Immature natural killer cell (primary cell): ENCODE measurements at regions not wholly inside any gene's neighbourhood (a gene's known extent, or its start where the extent isn't known, plus 50 kb on each side); places are given as distances from the start of the nearest gene placed in this dataset.

Source experiments
- DNase-seq, 3 donors: peaks; one replicate each; pipeline ENCODE4 v3.0.0; 2022; ENCODE audit warnings: mixed read lengths in 1 of 3
- H3K27ac Mint-ChIP-seq, 6 donors: one replicate each; pipeline ENCODE4 v1.8.0; 2020; ENCODE audit warnings: mixed read lengths in 6 of 6, mild to moderate bottlenecking in 5 of 6, inconsistent platforms in 4 of 6, moderate library complexity in 3 of 6
- H3K27me3 Mint-ChIP-seq, 3 donors: one replicate each; pipeline ENCODE4 v1.8.0; 2020 to 2021; ENCODE audit warnings: low read depth in 3 of 3, mild to moderate bottlenecking in 3 of 3, mixed read lengths in 3 of 3, moderate library complexity in 3 of 3, inconsistent platforms in 1 of 3
- H3K36me3 Mint-ChIP-seq, 3 donors: one replicate each; pipeline ENCODE4 v1.8.0; 2020; ENCODE audit warnings: mixed read lengths in 3 of 3, inconsistent platforms in 2 of 3, mild to moderate bottlenecking in 2 of 3
- H3K4me1 Mint-ChIP-seq, 2 donors: one replicate each; pipeline ENCODE4 v1.8.0; 2020; ENCODE audit warnings: inconsistent platforms in 2 of 2, mild to moderate bottlenecking in 2 of 2, mixed read lengths in 2 of 2, moderate library complexity in 1 of 2
- H3K4me3 Mint-ChIP-seq, 5 donors: one replicate each; pipeline ENCODE4 v1.8.0; 2020; ENCODE audit warnings: mild to moderate bottlenecking in 5 of 5, mixed read lengths in 5 of 5, inconsistent platforms in 3 of 5, moderate library complexity in 3 of 5
- H3K9me3 Mint-ChIP-seq, 6 donors: one replicate each; pipeline ENCODE4 v1.8.0; 2020; ENCODE audit warnings: mild to moderate bottlenecking in 6 of 6, mixed read lengths in 6 of 6, inconsistent platforms in 4 of 6, moderate library complexity in 3 of 6

DNA sequence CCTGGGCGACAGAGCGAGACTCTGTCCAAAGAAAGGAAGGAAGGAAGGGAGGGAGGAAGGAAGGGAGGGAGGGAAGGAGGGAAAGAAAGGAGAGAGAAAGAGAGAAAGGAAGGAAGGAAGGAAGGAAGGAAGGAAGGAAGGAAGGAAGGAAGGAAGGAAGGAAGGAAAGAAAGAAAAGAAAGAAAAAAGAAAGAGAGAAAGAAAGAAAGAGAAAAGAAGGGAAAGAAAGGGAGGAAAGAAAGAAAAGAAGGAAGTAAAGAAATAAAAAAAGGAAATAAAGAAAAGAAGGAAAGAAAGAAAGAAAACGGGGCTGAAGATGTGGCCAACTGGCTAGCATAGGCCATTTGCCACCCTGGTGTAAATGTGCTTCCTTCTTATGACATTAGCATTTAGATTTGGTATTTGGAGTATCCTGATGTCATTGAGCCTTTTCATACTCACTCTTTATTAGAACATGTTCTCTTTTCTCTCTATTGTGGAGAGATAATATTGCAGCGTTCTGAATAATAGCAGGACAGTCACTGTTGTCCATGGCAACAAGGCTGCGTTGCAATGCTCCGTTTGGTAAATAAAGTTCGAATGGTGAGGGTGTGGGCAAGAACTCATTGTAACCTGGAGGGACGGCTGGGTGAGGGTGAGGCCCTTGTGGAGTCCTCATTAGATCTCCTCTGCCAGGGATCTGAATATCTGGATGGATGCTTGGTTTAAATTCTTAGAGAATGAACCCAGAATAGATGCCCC, 173.9 kb upstream of the UBL3 start:
- Mint-ChIP-seq H3K9me3 (no peaks in the 10 kb centered on the region), H3K4me3 (no peak overlapping the region), H3K27me3 (peaks cover 1 to 12% (median 1%) of the 10 kb centered on the region in 3 donors), H3K27ac (no peak overlapping the region), H3K4me1 (no peaks in the 10 kb centered on the region), H3K36me3 (no peaks in the 10 kb centered on the region)
- no peak for DNase-seq

DNA sequence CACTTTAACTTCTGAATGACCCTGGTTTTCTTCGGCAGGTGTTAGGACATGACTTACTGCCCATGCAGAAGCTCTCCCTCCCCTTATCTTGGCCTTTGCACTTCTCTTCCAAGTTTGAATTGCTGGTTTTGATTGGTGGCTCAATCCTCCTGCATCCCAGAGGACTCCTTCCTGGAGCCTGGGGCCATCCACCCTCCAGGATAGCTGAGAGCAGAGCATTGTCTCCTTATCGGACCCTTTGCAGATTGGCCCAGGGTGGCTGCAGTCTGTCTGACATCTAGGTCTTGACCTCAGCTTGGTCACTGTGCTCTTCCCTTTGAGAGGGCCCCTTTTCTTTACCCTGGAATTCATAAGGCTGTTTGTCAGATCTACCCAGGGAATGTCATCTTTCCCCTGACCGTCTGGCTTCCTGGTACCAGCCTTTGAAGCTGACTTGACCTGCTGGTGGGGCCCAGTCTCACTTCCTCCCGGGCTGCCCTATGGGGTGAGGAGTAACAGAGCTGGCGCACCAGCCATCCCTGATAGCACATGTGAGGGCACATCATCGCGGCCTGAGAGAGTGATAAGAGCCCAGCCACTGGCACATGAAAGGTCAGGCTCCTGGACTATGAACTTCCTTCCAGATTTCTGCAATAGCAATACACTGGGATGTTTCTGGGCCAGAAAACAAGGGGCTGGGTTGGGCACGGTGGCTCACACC, 172.9 kb upstream of the UBL3 start:
- H3K36me3 Mint-ChIP-seq: no peaks in the 10 kb centered on the region
- no peaks in the 10 kb centered on the region for H3K9me3 Mint-ChIP-seq
- no peak overlapping the region for H3K27ac Mint-ChIP-seq
- H3K4me3 Mint-ChIP-seq: no peak overlapping the region
- H3K27me3 Mint-ChIP-seq: peaks cover 1 to 12% (median 1%) of the 10 kb centered on the region in 3 donors
- H3K4me1 Mint-ChIP-seq: no peaks in the 10 kb centered on the region
- no peak for DNase-seq

- DNase-seq: no peak
- peaks cover 1 to 12% (median 1%) of the 10 kb centered on the region in 3 donors for H3K27me3 Mint-ChIP-seq
- H3K27ac Mint-ChIP-seq: no peak overlapping the region
- H3K9me3 Mint-ChIP-seq: no peaks in the 10 kb centered on the region
- H3K4me1 Mint-ChIP-seq: no peaks in the 10 kb centered on the region
- H3K36me3 Mint-ChIP-seq: no peaks in the 10 kb centered on the region
- H3K4me3 Mint-ChIP-seq: no peak overlapping the region
These were observed 172.4 kb upstream of the UBL3 start for GRCh38 chr13:30022796-30023195.

GRCh38 chr13:30022256-30022655, 171.8 kb upstream of the UBL3 start:
- Mint-ChIP-seq H3K9me3 (no peaks in the 10 kb centered on the region), H3K27me3 (peaks cover 1 to 12% (median 1%) of the 10 kb centered on the region in 3 donors), H3K4me3 (no peak overlapping the region), H3K4me1 (no peaks in the 10 kb centered on the region), H3K27ac (no peak overlapping the region), H3K36me3 (no peaks in the 10 kb centered on the region)
- DNase-seq: no peak

GRCh38 chr13:30021611-30022010, 171.2 kb upstream of the UBL3 start:
- no peaks in the 10 kb centered on the region for H3K9me3 Mint-ChIP-seq
- H3K4me3 Mint-ChIP-seq: no peak overlapping the region
- H3K27me3 Mint-ChIP-seq: peaks cover 1 to 12% (median 1%) of the 10 kb centered on the region in 3 donors
- no peaks in the 10 kb centered on the region for H3K4me1 Mint-ChIP-seq
- DNase-seq: no peak
- no peaks in the 10 kb centered on the region for H3K36me3 Mint-ChIP-seq
- no peak overlapping the region for H3K27ac Mint-ChIP-seq

GRCh38 chr13:30020726-30021312, 170.4 kb upstream of the UBL3 start:
- no peaks in the 10 kb centered on the region for H3K36me3 Mint-ChIP-seq
- no peaks in the 10 kb centered on the region for H3K9me3 Mint-ChIP-seq
- DNase-seq: no peak
- H3K4me1 Mint-ChIP-seq: no peaks in the 10 kb centered on the region
- H3K27ac Mint-ChIP-seq: no peak overlapping the region
- H3K4me3 Mint-ChIP-seq: no peak overlapping the region
- H3K27me3 Mint-ChIP-seq: peaks cover 1 to 12% (median 3%) of the 10 kb centered on the region in 3 donors

GRCh38 chr13:30019648-30020626, 169.5 kb upstream of the UBL3 start:
- H3K4me1 Mint-ChIP-seq: no peaks in the 10 kb centered on the region
- H3K36me3 Mint-ChIP-seq: no peaks in the 10 kb centered on the region

GRCh38 chr13:30017880-30018279, 167.5 kb upstream of the UBL3 start:
- Mint-ChIP-seq H3K27me3 (peaks cover 1 to 4% (median 2%) of the 10 kb centered on the region in 3 donors), H3K27ac (no peak overlapping the region), H3K4me1 (no peaks in the 10 kb centered on the region), H3K36me3 (no peaks in the 10 kb centered on the region), H3K9me3 (no peaks in the 10 kb centered on the region), H3K4me3 (no peak overlapping the region)
- DNase-seq: no peak

More at GRCh38 chr13:30019648-30020626, 169.5 kb upstream of the UBL3 start:
- no peak for DNase-seq
- no peaks in the 10 kb centered on the region for H3K9me3 Mint-ChIP-seq
- peaks cover 1 to 12% (median 2%) of the 10 kb centered on the region in 3 donors for H3K27me3 Mint-ChIP-seq
- no peak overlapping the region for H3K4me3 Mint-ChIP-seq
- no peak overlapping the region for H3K27ac Mint-ChIP-seq

DNA sequence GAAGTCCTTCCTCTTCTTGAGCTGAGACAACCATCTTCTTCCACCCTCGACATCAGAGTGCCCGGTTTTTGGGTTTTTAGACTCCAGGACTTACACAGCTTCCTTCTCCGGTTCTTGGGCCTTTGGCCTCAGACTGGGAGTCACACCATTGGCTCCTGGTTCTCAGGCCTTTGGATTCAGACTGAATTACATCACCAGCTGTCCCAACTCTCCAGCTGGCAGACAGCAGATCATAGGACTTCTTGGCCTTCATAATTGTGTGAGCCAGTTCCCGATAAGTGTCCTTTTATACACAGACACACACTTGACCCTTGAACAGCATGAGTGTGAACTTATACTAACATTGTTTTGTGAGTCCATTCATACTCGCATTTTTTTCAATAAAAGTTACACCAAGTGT, 166.0 kb upstream of the UBL3 start:
- peaks cover 1 to 4% (median 2%) of the 10 kb centered on the region in 3 donors for H3K27me3 Mint-ChIP-seq
- no peaks in the 10 kb centered on the region for H3K9me3 Mint-ChIP-seq
- DNase-seq: no peak
- H3K36me3 Mint-ChIP-seq: no peaks in the 10 kb centered on the region
- no peaks in the 10 kb centered on the region for H3K4me1 Mint-ChIP-seq
- no peak overlapping the region for H3K27ac Mint-ChIP-seq
- H3K4me3 Mint-ChIP-seq: no peak overlapping the region

GRCh38 chr13:30009411-30009810, 159.0 kb upstream of the UBL3 start:
- H3K36me3 Mint-ChIP-seq: no peaks in the 10 kb centered on the region
- no peak for DNase-seq
- peaks cover 7 to 17% of the 10 kb centered on the region in 2 donors for H3K4me1 Mint-ChIP-seq
- peaks cover 0 to 4% (median 3%) of the 10 kb centered on the region in 3 donors for H3K27me3 Mint-ChIP-seq
- H3K9me3 Mint-ChIP-seq: no peaks in the 10 kb centered on the region
- no peak overlapping the region for H3K4me3 Mint-ChIP-seq
- no peak overlapping the region for H3K27ac Mint-ChIP-seq

GRCh38 chr13:30006246-30006645, 155.8 kb upstream of the UBL3 start:
- Mint-ChIP-seq H3K4me1 (peaks cover 7 to 17% of the 10 kb centered on the region in 2 donors), H3K27ac (peak overlapping the region in 2 of 6 donors; percentile 12 to 68), H3K36me3 (peaks cover 0 to 3% (median 0%) of the 10 kb centered on the region in 3 donors), H3K27me3 (peaks cover 0 to 8% (median 6%) of the 10 kb centered on the region in 3 donors), H3K9me3 (no peaks in the 10 kb centered on the region), H3K4me3 (no peak overlapping the region)
- DNase-seq: no peak

- Mint-ChIP-seq H3K36me3 (peaks cover 0 to 3% (median 0%) of the 10 kb centered on the region in 3 donors), H3K4me1 (peaks cover 7 to 17% of the 10 kb centered on the region in 2 donors), H3K4me3 (no peak overlapping the region), H3K27ac (no peak overlapping the region), H3K27me3 (peaks cover 0 to 6% (median 3%) of the 10 kb centered on the region in 3 donors), H3K9me3 (no peaks in the 10 kb centered on the region)
- no peak for DNase-seq
These were observed 153.8 kb upstream of the UBL3 start for GRCh38 chr13:30004204-30004603.

- Mint-ChIP-seq H3K36me3 (peaks cover 0 to 3% (median 0%) of the 10 kb centered on the region in 3 donors), H3K9me3 (no peaks in the 10 kb centered on the region), H3K27me3 (peaks cover 0 to 6% (median 3%) of the 10 kb centered on the region in 3 donors), H3K4me3 (no peak overlapping the region), H3K4me1 (peaks cover 7 to 17% of the 10 kb centered on the region in 2 donors), H3K27ac (no peak overlapping the region)
- no peak for DNase-seq
These were observed 152.2 kb upstream of the UBL3 start for GRCh38 chr13:30002577-30002976.
